ENCODE measurements at regions not wholly inside any gene's neighbourhood (a gene's known extent, or its start where the extent isn't known, plus 50 kb on each side); places are given as distances from the start of the nearest gene placed in this dataset.

GRCh38 chr2:107595749-107596148, 230.9 kb upstream of the RGPD4 start:
- Histone ChIP-seq H3K9me3 (no peaks in the 10 kb centered on the region), H3K27me3 (no peaks in the 10 kb centered on the region), H3K4me1 (no peaks in the 10 kb centered on the region), H3K27ac (no peak overlapping the region), H3K36me3 (no peaks in the 10 kb centered on the region), H3K4me3 (no peak overlapping the region)
- DNase-seq, result no peak
- intact Hi-C loops (cut with DNase I; ENCODE audit: low total_unique reads), result no loop called here
- TF ChIP-seq POLR2A (IDR thresholded peaks at IDR 0.05) (no peak), CTCF (IDR thresholded peaks at IDR 0.05) (no peak)

- Histone ChIP-seq H3K4me1 (no peaks in the 10 kb centered on the region), H3K4me3 (no peak overlapping the region), H3K36me3 (no peaks in the 10 kb centered on the region), H3K27me3 (no peaks in the 10 kb centered on the region), H3K9me3 (no peaks in the 10 kb centered on the region), H3K27ac (no peak overlapping the region)
- TF ChIP-seq POLR2A (IDR thresholded peaks at IDR 0.05) (no peak), CTCF (IDR thresholded peaks at IDR 0.05) (no peak)
- DNase-seq, result no peak
- intact Hi-C loops (cut with DNase I; ENCODE audit: low total_unique reads), result no loop called here
These were observed 229.2 kb upstream of the RGPD4 start for GRCh38 chr2:107597507-107597906.

GRCh38 chr2:107602801-107603200, 223.9 kb upstream of the RGPD4 start:
- Histone ChIP-seq H3K9me3 (no peaks in the 10 kb centered on the region), H3K4me3 (no peak overlapping the region), H3K36me3 (no peaks in the 10 kb centered on the region), H3K27me3 (no peaks in the 10 kb centered on the region), H3K4me1 (no peaks in the 10 kb centered on the region), H3K27ac (no peak overlapping the region)
- no peak for DNase-seq
- intact Hi-C loops (cut with DNase I; ENCODE audit: low total_unique reads), result no loop called here
- TF ChIP-seq POLR2A (IDR thresholded peaks at IDR 0.05), result no peak
- TF ChIP-seq CTCF (IDR thresholded peaks at IDR 0.05), result no peak

GRCh38 chr2:107607054-107607453, 219.6 kb upstream of the RGPD4 start:
- no peak overlapping the region for H3K4me3 ChIP-seq
- no peaks in the 10 kb centered on the region for H3K4me1 ChIP-seq
- no peak for DNase-seq
- no peaks in the 10 kb centered on the region for H3K27me3 ChIP-seq
- intact Hi-C loops (cut with DNase I; ENCODE audit: low total_unique reads), result no loop called here
- H3K27ac ChIP-seq, result no peak overlapping the region
- no peaks in the 10 kb centered on the region for H3K36me3 ChIP-seq
- H3K9me3 ChIP-seq, result no peaks in the 10 kb centered on the region
- no peak for TF ChIP-seq CTCF (IDR thresholded peaks at IDR 0.05)
- TF ChIP-seq POLR2A (IDR thresholded peaks at IDR 0.05), result no peak

- H3K36me3 ChIP-seq, result no peaks in the 10 kb centered on the region
- DNase-seq, result no peak
- no peaks in the 10 kb centered on the region for H3K27me3 ChIP-seq
- H3K4me3 ChIP-seq, result no peak overlapping the region
- H3K4me1 ChIP-seq, result no peaks in the 10 kb centered on the region
- H3K9me3 ChIP-seq, result no peaks in the 10 kb centered on the region
- intact Hi-C loops (cut with DNase I; ENCODE audit: low total_unique reads), result no loop called here
- TF ChIP-seq POLR2A (IDR thresholded peaks at IDR 0.05) (no peak), CTCF (IDR thresholded peaks at IDR 0.05) (no peak)
- H3K27ac ChIP-seq, result no peak overlapping the region
These were observed 219.2 kb upstream of the RGPD4 start for GRCh38 chr2:107607473-107607872.

All from uterus (tissue), 3 donors.